Gastrocnemius medialis (tissue), 4 donors: ENCODE measurements at regions not wholly inside any gene's neighbourhood (a gene's known extent, or its start where the extent isn't known, plus 50 kb on each side); places are given as distances from the start of the nearest gene placed in this dataset.

ENCODE experiments used
- ATAC-seq, 2 donors: fragments of 150-250 bp; one replicate each; pipeline ENCODE4 v1.9.1; 2016
- DNase-seq, 2 donors: peaks; one replicate each; pipeline ENCODE4 v3.0.0-alpha.2; 2019
- H3K27ac ChIP-seq, 4 donors: fragments of 200-600 bp; sonication (generic); 1 replicate in 1 of 4; 2 replicates in 3 of 4; pipeline ENCODE4 v1.5.1; 2016 to 2018; ENCODE audit warnings: mild to moderate bottlenecking in 2 of 4, moderate library complexity in 1 of 4
- H3K27me3 ChIP-seq, 3 donors: fragments of 200-600 bp; sonication (generic) in 2 of 3; 1 replicate in 1 of 3; 2 replicates in 2 of 3; pipeline versions ENCODE4 v1.5.1 to v1.6.0; 2016 to 2019; ENCODE audit warnings: mild to moderate bottlenecking in 1 of 3, moderate library complexity in 1 of 3
- H3K36me3 ChIP-seq, 2 donors: fragments of 200-600 bp; sonication (generic) in 1 of 2; one replicate each; pipeline ENCODE4 v1.5.1; 2017 to 2018
- H3K4me1 ChIP-seq, 2 donors: fragments of 200-600 bp; sonication (generic) in 1 of 2; one replicate each; pipeline ENCODE4 v1.5.1; 2016 to 2017; ENCODE audit warnings: mild to moderate bottlenecking in 2 of 2
- H3K4me3 ChIP-seq, 4 donors: fragments of 200-600 bp; sonication (generic) in 3 of 4; 1 replicate in 1 of 4; 2 replicates in 3 of 4; pipeline ENCODE4 v1.5.1; 2016 to 2019; ENCODE audit warnings: mild to moderate bottlenecking in 2 of 4
- H3K9me3 ChIP-seq, 3 donors: fragments of 200-600 bp; sonication (generic) in 2 of 3; 1 replicate in 1 of 3; 2 replicates in 2 of 3; pipeline ENCODE4 v1.5.1; 2016 to 2019
- CTCF ChIP-seq, 5 experiments: fragments of 450-650 bp in 3 of 5; fragments of 200-600 bp in 2 of 5; sonication (generic) in 2 of 5; IDR thresholded peaks in 4 of 5; conservative IDR thresholded peaks in 1 of 5; 1 replicate in 4 of 5; 2 replicates in 1 of 5; pipeline ENCODE4 v1.5.1; 2016 to 2019; ENCODE audit warnings: antibody characterized with exemption in 5 of 5, mild to moderate bottlenecking in 3 of 5, moderate library complexity in 3 of 5
- POLR2A ChIP-seq, 2 donors: fragments of 450-650 bp; IDR thresholded peaks; one replicate each; pipeline ENCODE4 v1.6.1; 2017; ENCODE audit warnings: antibody characterized with exemption in 2 of 2, mild to moderate bottlenecking in 2 of 2, moderate library complexity in 2 of 2
- in situ Hi-C, 4 donors: fragments of 200-750 bp; cut with MboI; loops; one replicate each; pipeline versions ENCODE4 v1.15.0 to v1.8.0; 2017; ENCODE audit warnings: low sequenced_read_pairs in 4 of 4
- intact Hi-C: fragments of 100-400 bp; cut with DNase I; formaldehyde crosslinking; loops from one replicate; pipeline ENCODE4 v1.15.1; 2023; ENCODE audit warnings: low total_unique reads

GRCh38 chr5:67343835-67344234, 147.2 kb upstream of the CD180 start:
- ATAC-seq (no peak), DNase-seq (no peak)
- intact Hi-C loops, result no loop called here
- in situ Hi-C loops, result no loop called here
- no peak overlapping the region for H3K4me3 ChIP-seq
- H3K27me3 ChIP-seq, result no peaks in the 10 kb centered on the region
- H3K9me3 ChIP-seq, result no peaks in the 10 kb centered on the region
- no peaks in the 10 kb centered on the region for H3K4me1 ChIP-seq
- TF ChIP-seq POLR2A (IDR thresholded peaks at IDR 0.05), result no peak
- no peak for TF ChIP-seq CTCF (IDR thresholded peaks at IDR 0.05 in 4 of 5, conservative IDR thresholded peaks at IDR 0.05 in 1 of 5)
- H3K27ac ChIP-seq, result no peak overlapping the region
- no peaks in the 10 kb centered on the region for H3K36me3 ChIP-seq

- H3K27ac ChIP-seq, result no peak overlapping the region
- in situ Hi-C loops, result no loop called here
- DNase-seq, result no peak
- H3K27me3 ChIP-seq, result no peaks in the 10 kb centered on the region
- no peaks in the 10 kb centered on the region for H3K36me3 ChIP-seq
- no peak for TF ChIP-seq POLR2A (IDR thresholded peaks at IDR 0.05)
- TF ChIP-seq CTCF (IDR thresholded peaks at IDR 0.05 in 4 of 5, conservative IDR thresholded peaks at IDR 0.05 in 1 of 5), result no peak
- intact Hi-C loops, result no loop called here
- no peaks in the 10 kb centered on the region for H3K4me1 ChIP-seq
- no peak for ATAC-seq
- H3K4me3 ChIP-seq, result no peak overlapping the region
- no peaks in the 10 kb centered on the region for H3K9me3 ChIP-seq
These were observed 144.9 kb upstream of the CD180 start for GRCh38 chr5:67341478-67341877.

DNA sequence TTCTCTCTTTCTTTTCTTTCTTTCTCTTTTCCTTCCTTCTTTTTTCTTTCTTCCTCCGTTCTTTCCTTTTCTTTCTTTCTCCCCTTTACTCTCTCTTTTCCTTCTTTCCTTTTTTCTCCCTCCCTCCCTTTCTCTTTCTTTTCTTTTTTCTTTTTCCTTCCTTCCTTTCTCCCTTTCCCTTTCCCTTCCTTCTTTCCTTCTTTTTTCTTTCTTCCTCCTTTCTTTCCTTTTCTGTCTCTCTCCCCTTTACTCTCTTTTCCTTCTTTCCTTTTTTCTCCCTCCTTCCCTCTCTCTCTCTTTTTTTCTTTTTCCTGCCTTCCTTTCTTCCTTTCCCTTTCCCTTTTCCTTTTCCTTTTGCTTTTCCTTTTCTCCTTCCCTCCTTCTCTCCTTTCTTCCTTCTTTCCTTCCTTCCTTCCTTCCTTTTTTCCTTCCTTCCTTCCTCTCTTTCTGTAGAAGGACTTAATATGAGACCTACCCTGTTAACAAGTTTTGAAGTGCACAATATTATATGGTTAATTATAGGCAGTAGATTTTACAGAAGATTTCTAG, 142.7 kb upstream of the CD180 start:
- intact Hi-C loops, result no loop called here
- Histone ChIP-seq H3K27me3 (no peaks in the 10 kb centered on the region), H3K27ac (no peak overlapping the region), H3K9me3 (no peaks in the 10 kb centered on the region), H3K4me1 (no peaks in the 10 kb centered on the region), H3K4me3 (no peak overlapping the region), H3K36me3 (no peaks in the 10 kb centered on the region)
- in situ Hi-C loops, result no loop called here
- DNase-seq (no peak), ATAC-seq (no peak)
- TF ChIP-seq POLR2A (IDR thresholded peaks at IDR 0.05) (no peak), CTCF (IDR thresholded peaks at IDR 0.05 in 4 of 5, conservative IDR thresholded peaks at IDR 0.05 in 1 of 5) (no peak)

- H3K36me3 ChIP-seq, result no peaks in the 10 kb centered on the region
- H3K4me3 ChIP-seq, result no peak overlapping the region
- no peak for DNase-seq
- no peaks in the 10 kb centered on the region for H3K4me1 ChIP-seq
- intact Hi-C loops (no loop called here), in situ Hi-C loops (no loop called here)
- TF ChIP-seq POLR2A (IDR thresholded peaks at IDR 0.05) (no peak), CTCF (IDR thresholded peaks at IDR 0.05 in 4 of 5, conservative IDR thresholded peaks at IDR 0.05 in 1 of 5) (no peak)
- no peak overlapping the region for H3K27ac ChIP-seq
- H3K27me3 ChIP-seq, result no peaks in the 10 kb centered on the region
- ATAC-seq, result no peak
- no peaks in the 10 kb centered on the region for H3K9me3 ChIP-seq
These were observed 141.8 kb upstream of the CD180 start for GRCh38 chr5:67338421-67338820.

DNA sequence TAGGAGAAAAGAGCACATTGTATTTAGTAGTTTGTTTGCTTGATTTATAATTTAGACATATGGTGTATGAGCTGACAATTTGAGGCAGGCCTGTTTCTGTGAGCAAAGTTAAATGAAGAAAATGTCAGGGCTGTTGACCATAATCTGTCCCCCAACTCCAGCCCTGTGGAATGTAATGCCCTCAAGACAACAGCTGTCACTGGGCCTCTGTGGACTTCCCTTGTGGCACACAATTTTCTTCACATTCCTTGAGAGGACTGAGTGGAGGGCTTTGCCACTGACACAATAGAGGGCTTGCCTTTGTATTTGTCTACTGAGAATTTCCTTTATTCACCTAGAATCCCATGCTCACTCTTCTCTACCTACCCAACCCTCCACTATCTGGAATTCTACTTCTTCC, 141.2 kb upstream of the CD180 start:
- intact Hi-C loops (no loop called here), in situ Hi-C loops (no loop called here)
- TF ChIP-seq POLR2A (IDR thresholded peaks at IDR 0.05) (no peak), CTCF (IDR thresholded peaks at IDR 0.05 in 4 of 5, conservative IDR thresholded peaks at IDR 0.05 in 1 of 5) (no peak)
- no peaks in the 10 kb centered on the region for H3K9me3 ChIP-seq
- H3K27me3 ChIP-seq, result no peaks in the 10 kb centered on the region
- no peak overlapping the region for H3K27ac ChIP-seq
- H3K4me3 ChIP-seq, result no peak overlapping the region
- H3K4me1 ChIP-seq, result no peaks in the 10 kb centered on the region
- ATAC-seq, result no peak
- DNase-seq, result no peak
- H3K36me3 ChIP-seq, result no peaks in the 10 kb centered on the region
